SJCRH30 (cell line): ENCODE measurements at regions not wholly inside any gene's neighbourhood (a gene's known extent, or its start where the extent isn't known, plus 50 kb on each side); places are given as distances from the start of the nearest gene placed in this dataset.

Experiments
- DNase-seq, 2 experiments: peaks; one replicate each; pipeline ENCODE4 v3.0.0-alpha.2; 2015 to 2020
- H3K27ac ChIP-seq: fragments of 250-450 bp; sonication (Bioruptor Pico); 2 replicates; pipeline ENCODE4 v1.5.1; 2020; ENCODE audit warnings: mild to moderate bottlenecking, moderate library complexity
- H3K27me3 ChIP-seq: fragments of 250-450 bp; sonication (Bioruptor Pico); 2 replicates; pipeline ENCODE4 v1.5.1; 2020; ENCODE audit warnings: mild to moderate bottlenecking, moderate library complexity
- H3K36me3 ChIP-seq: fragments of 250-450 bp; sonication (Bioruptor Pico); 2 replicates; pipeline ENCODE4 v1.5.1; 2020; ENCODE audit warnings: mild to moderate bottlenecking, moderate library complexity
- H3K4me1 ChIP-seq: fragments of 250-450 bp; sonication (Bioruptor Pico); 2 replicates; pipeline ENCODE4 v1.5.1; 2020; ENCODE audit warnings: mild to moderate bottlenecking, moderate library complexity
- H3K4me3 ChIP-seq: fragments of 250-450 bp; sonication (Bioruptor Pico); 2 replicates; pipeline ENCODE4 v1.5.1; 2020; ENCODE audit warnings: mild to moderate bottlenecking, moderate library complexity
- H3K9me3 ChIP-seq: fragments of 250-450 bp; sonication (Bioruptor Pico); replicated peaks from 2 replicates; pipeline ENCODE4 v1.5.1; 2020; ENCODE audit warnings: mild to moderate bottlenecking, moderate library complexity

GRCh38 chr5:67344870-67345269 is 148.3 kb upstream of the CD180 start:
- H3K9me3 ChIP-seq: no peaks in the 10 kb centered on the region
- no peaks in the 10 kb centered on the region for H3K4me1 ChIP-seq
- no peak for DNase-seq
- no peak overlapping the region for H3K4me3 ChIP-seq
- H3K27me3 ChIP-seq: no peaks in the 10 kb centered on the region
- H3K36me3 ChIP-seq: no peaks in the 10 kb centered on the region
- H3K27ac ChIP-seq: no peak overlapping the region

- no peak overlapping the region for H3K27ac ChIP-seq
- no peaks in the 10 kb centered on the region for H3K36me3 ChIP-seq
- H3K4me1 ChIP-seq: no peaks in the 10 kb centered on the region; the same call in 1 of the 2 replicates
- no peaks in the 10 kb centered on the region for H3K27me3 ChIP-seq
- DNase-seq: no peak
- H3K4me3 ChIP-seq: no peak overlapping the region
- no peaks in the 10 kb centered on the region for H3K9me3 ChIP-seq
Observed at GRCh38 chr5:67343835-67344234, 147.2 kb upstream of the CD180 start.

GRCh38 chr5:67341478-67341877 is 144.9 kb upstream of the CD180 start:
- Histone ChIP-seq H3K36me3 (no peaks in the 10 kb centered on the region), H3K27me3 (no peaks in the 10 kb centered on the region), H3K27ac (no peak overlapping the region), H3K9me3 (no peaks in the 10 kb centered on the region), H3K4me1 (peaks cover 12% of the 10 kb centered on the region), H3K4me3 (no peak overlapping the region)
- no peak for DNase-seq

GRCh38 chr5:67339219-67339767 is 142.7 kb upstream of the CD180 start:
- Histone ChIP-seq H3K36me3 (no peaks in the 10 kb centered on the region), H3K9me3 (no peaks in the 10 kb centered on the region), H3K27ac (no peak overlapping the region), H3K4me3 (no peak overlapping the region), H3K27me3 (no peaks in the 10 kb centered on the region), H3K4me1 (peaks cover 12% of the 10 kb centered on the region)
- DNase-seq: no peak

- Histone ChIP-seq H3K4me3 (no peak overlapping the region), H3K9me3 (no peaks in the 10 kb centered on the region), H3K36me3 (no peaks in the 10 kb centered on the region), H3K27me3 (no peaks in the 10 kb centered on the region), H3K27ac (peak overlapping the region; percentile 46), H3K4me1 (peaks cover 12% of the 10 kb centered on the region)
- DNase-seq: peak in 1 of 2 experiments; percentile 29
Observed at GRCh38 chr5:67338421-67338820, 141.8 kb upstream of the CD180 start.

- no peak overlapping the region for H3K4me3 ChIP-seq
- no peaks in the 10 kb centered on the region for H3K36me3 ChIP-seq
- peak overlapping the region; percentile 46 for H3K27ac ChIP-seq
- no peaks in the 10 kb centered on the region for H3K9me3 ChIP-seq
- no peaks in the 10 kb centered on the region for H3K27me3 ChIP-seq
- peak; percentile 50 to 67 for DNase-seq
- peaks cover 12% of the 10 kb centered on the region for H3K4me1 ChIP-seq
Observed at GRCh38 chr5:67337751-67338150, 141.2 kb upstream of the CD180 start.

- Histone ChIP-seq H3K4me1 (peaks cover 12% of the 10 kb centered on the region), H3K9me3 (no peaks in the 10 kb centered on the region), H3K4me3 (no peak overlapping the region), H3K27ac (no peak overlapping the region), H3K36me3 (no peaks in the 10 kb centered on the region), H3K27me3 (no peaks in the 10 kb centered on the region)
- no peak for DNase-seq
Observed at GRCh38 chr5:67335426-67335825, 138.8 kb upstream of the CD180 start.

GRCh38 chr5:67334373-67334772 is 137.8 kb upstream of the CD180 start:
- no peak overlapping the region for H3K27ac ChIP-seq
- no peak overlapping the region for H3K4me3 ChIP-seq
- H3K9me3 ChIP-seq: no peaks in the 10 kb centered on the region
- no peaks in the 10 kb centered on the region for H3K36me3 ChIP-seq
- H3K4me1 ChIP-seq: peaks cover 12% of the 10 kb centered on the region
- DNase-seq: no peak
- H3K27me3 ChIP-seq: no peaks in the 10 kb centered on the region

- DNase-seq: no peak
- H3K4me3 ChIP-seq: no peak overlapping the region
Observed at GRCh38 chr5:67333171-67333570, 136.6 kb upstream of the CD180 start.

GRCh38 chr5:67331296-67331925 is 134.8 kb upstream of the CD180 start:
- no peak for DNase-seq
- no peak overlapping the region for H3K27ac ChIP-seq
- no peaks in the 10 kb centered on the region for H3K9me3 ChIP-seq
- H3K36me3 ChIP-seq: no peaks in the 10 kb centered on the region
- no peak overlapping the region for H3K4me3 ChIP-seq
- no peaks in the 10 kb centered on the region for H3K27me3 ChIP-seq
- no peaks in the 10 kb centered on the region for H3K4me1 ChIP-seq

More at GRCh38 chr5:67333171-67333570, 136.6 kb upstream of the CD180 start:
- peaks cover 8% of the 10 kb centered on the region for H3K4me1 ChIP-seq
- H3K27ac ChIP-seq: no peak overlapping the region
- H3K9me3 ChIP-seq: no peaks in the 10 kb centered on the region
- no peaks in the 10 kb centered on the region for H3K27me3 ChIP-seq
- H3K36me3 ChIP-seq: no peaks in the 10 kb centered on the region

GRCh38 chr5:67319935-67320725 is 123.5 kb upstream of the CD180 start:
- Histone ChIP-seq H3K27ac (no peak overlapping the region), H3K27me3 (no peaks in the 10 kb centered on the region), H3K4me3 (no peak overlapping the region), H3K9me3 (no peaks in the 10 kb centered on the region), H3K36me3 (no peaks in the 10 kb centered on the region), H3K4me1 (no peaks in the 10 kb centered on the region)
- DNase-seq: no peak

GRCh38 chr5:67318746-67319145 is 122.1 kb upstream of the CD180 start:
- peaks cover 5% of the 10 kb centered on the region for H3K9me3 ChIP-seq
- DNase-seq: no peak
- H3K4me3 ChIP-seq: no peak overlapping the region
- no peaks in the 10 kb centered on the region for H3K4me1 ChIP-seq
- no peaks in the 10 kb centered on the region for H3K27me3 ChIP-seq
- H3K36me3 ChIP-seq: no peaks in the 10 kb centered on the region
- H3K27ac ChIP-seq: no peak overlapping the region

GRCh38 chr5:67317603-67318002 is 121.0 kb upstream of the CD180 start:
- no peak overlapping the region for H3K4me3 ChIP-seq
- no peaks in the 10 kb centered on the region for H3K27me3 ChIP-seq
- peaks cover 5% of the 10 kb centered on the region for H3K9me3 ChIP-seq
- H3K27ac ChIP-seq: no peak overlapping the region
- DNase-seq: no peak
- H3K36me3 ChIP-seq: no peaks in the 10 kb centered on the region
- H3K4me1 ChIP-seq: no peaks in the 10 kb centered on the region

- no peak overlapping the region for H3K27ac ChIP-seq
Observed at GRCh38 chr5:67316695-67317094, 120.1 kb upstream of the CD180 start.

More at GRCh38 chr5:67316695-67317094, 120.1 kb upstream of the CD180 start:
- no peak overlapping the region for H3K4me3 ChIP-seq
- H3K27me3 ChIP-seq: no peaks in the 10 kb centered on the region
- no peaks in the 10 kb centered on the region for H3K36me3 ChIP-seq
- no peaks in the 10 kb centered on the region for H3K4me1 ChIP-seq
- peaks cover 5% of the 10 kb centered on the region for H3K9me3 ChIP-seq
- DNase-seq: no peak
